Neural crest cell (in vitro differentiated cells): ENCODE measurements at regions not wholly inside any gene's neighbourhood (a gene's known extent, or its start where the extent isn't known, plus 50 kb on each side); places are given as distances from the start of the nearest gene placed in this dataset.
"Not testable (repeated sequence)": the region's sequence is repeated elsewhere in the genome, so short reads cannot be mapped to it uniquely, and the experiment has no call there.

Experiments
- DNase-seq: peaks from one replicate; pipeline ENCODE4 v3.0.0; 2021; ENCODE audit warnings: low read depth, mixed read lengths, low spot score
- H3K27ac Mint-ChIP-seq: one replicate; pipeline ENCODE4 v1.8.0; 2021; ENCODE audit warnings: mild to moderate bottlenecking, mixed read lengths; ENCODE audit not compliant: unreplicated experiment
- H3K27me3 Mint-ChIP-seq: 2 replicates; pipeline ENCODE4 v1.8.0; 2021; ENCODE audit warnings: low read depth, mild to moderate bottlenecking, mixed read lengths
- H3K36me3 Mint-ChIP-seq: 2 replicates; pipeline ENCODE4 v1.8.0; 2021; ENCODE audit warnings: low read depth, mild to moderate bottlenecking, mixed read lengths
- H3K4me1 Mint-ChIP-seq: 2 replicates; pipeline ENCODE4 v1.8.0; 2021; ENCODE audit warnings: mixed read lengths
- H3K4me3 Mint-ChIP-seq: one replicate; pipeline ENCODE4 v1.8.0; 2021; ENCODE audit warnings: mild to moderate bottlenecking, mixed read lengths
- H3K9me3 Mint-ChIP-seq: 2 replicates; pipeline ENCODE4 v1.8.0; 2021; ENCODE audit warnings: mixed read lengths
- CTCF ChIP-seq: fragments of 200-600 bp; sonication (generic); conservative IDR thresholded peaks from 2 replicates; pipeline ENCODE4 v1.5.0; 2021; ENCODE audit warnings: antibody characterized with exemption, mild to moderate bottlenecking

GRCh38 chr1:233738396-233738795 is 124.5 kb downstream of the KCNK1 start:
- Mint-ChIP-seq H3K9me3 (peaks cover 2% of the 10 kb centered on the region), H3K36me3 (no peaks in the 10 kb centered on the region), H3K4me1 (no peaks in the 10 kb centered on the region), H3K4me3 (no peak overlapping the region), H3K27ac (no peak overlapping the region), H3K27me3 (no peaks in the 10 kb centered on the region)
- TF ChIP-seq CTCF, result no peak
- no peak for DNase-seq

- Mint-ChIP-seq H3K9me3 (peaks cover 2% of the 10 kb centered on the region), H3K4me1 (no peaks in the 10 kb centered on the region), H3K36me3 (no peaks in the 10 kb centered on the region), H3K27me3 (no peaks in the 10 kb centered on the region), H3K4me3 (no peak overlapping the region), H3K27ac (no peak overlapping the region)
- no peak for DNase-seq
- no peak for TF ChIP-seq CTCF
Observed at GRCh38 chr1:233738850-233739249, 124.9 kb downstream of the KCNK1 start.

- TF ChIP-seq CTCF, result no peak
- no peak for DNase-seq
- no peaks in the 10 kb centered on the region for H3K27me3 Mint-ChIP-seq
- no peak overlapping the region for H3K4me3 Mint-ChIP-seq
- H3K27ac Mint-ChIP-seq, result no peak overlapping the region
- H3K9me3 Mint-ChIP-seq, result no peaks in the 10 kb centered on the region
- peaks cover 5% of the 10 kb centered on the region for H3K4me1 Mint-ChIP-seq
- H3K36me3 Mint-ChIP-seq, result no peaks in the 10 kb centered on the region
Observed at GRCh38 chr1:233744779-233745513, 131.0 kb downstream of the KCNK1 start.

GRCh38 chr1:233750139-233750538 is 136.2 kb downstream of the KCNK1 start:
- no peaks in the 10 kb centered on the region for H3K9me3 Mint-ChIP-seq
- H3K27ac Mint-ChIP-seq, result no peak overlapping the region
- no peak for TF ChIP-seq CTCF
- H3K36me3 Mint-ChIP-seq, result no peaks in the 10 kb centered on the region
- DNase-seq, result no peak
- no peak overlapping the region for H3K4me3 Mint-ChIP-seq
- peaks cover 5% of the 10 kb centered on the region for H3K4me1 Mint-ChIP-seq
- peaks cover 6% of the 10 kb centered on the region for H3K27me3 Mint-ChIP-seq

- Mint-ChIP-seq H3K36me3 (no peaks in the 10 kb centered on the region), H3K27me3 (peaks cover 42% of the 10 kb centered on the region), H3K4me1 (no peaks in the 10 kb centered on the region), H3K9me3 (no peaks in the 10 kb centered on the region), H3K4me3 (no peak overlapping the region), H3K27ac (no peak overlapping the region)
- no peak for TF ChIP-seq CTCF
- DNase-seq, result no peak
Observed at GRCh38 chr1:233759665-233760064, 144.8 kb upstream of the SLC35F3 start.

- H3K27ac Mint-ChIP-seq, DNase-seq, H3K4me3 Mint-ChIP-seq, H3K9me3 Mint-ChIP-seq, H3K36me3 Mint-ChIP-seq, H3K4me1 Mint-ChIP-seq: not testable (repeated sequence)
- H3K27me3 Mint-ChIP-seq, result peaks cover 21% of the 10 kb centered on the region
Observed at GRCh38 chr1:233764304-233764703, 140.2 kb upstream of the SLC35F3 start.
